HG02623 (cell line): ENCODE measurements at regions not wholly inside any gene's neighbourhood (a gene's known extent, or its start where the extent isn't known, plus 50 kb on each side); places are given as distances from the start of the nearest gene placed in this dataset.
A peak's percentile ranks its signal among the peaks of the same experiment; 100 is the strongest.
"Not testable (repeated sequence)": the region's sequence is repeated elsewhere in the genome, so short reads cannot be mapped to it uniquely, and the experiment has no call there.

Source experiments
- ATAC-seq: cut with Tn5 transposase; IDR thresholded peaks from one replicate; pipeline ENCODE4 v1.9.1; 2021; ENCODE audit warnings: moderate library complexity; ENCODE audit not compliant: unreplicated experiment

DNA sequence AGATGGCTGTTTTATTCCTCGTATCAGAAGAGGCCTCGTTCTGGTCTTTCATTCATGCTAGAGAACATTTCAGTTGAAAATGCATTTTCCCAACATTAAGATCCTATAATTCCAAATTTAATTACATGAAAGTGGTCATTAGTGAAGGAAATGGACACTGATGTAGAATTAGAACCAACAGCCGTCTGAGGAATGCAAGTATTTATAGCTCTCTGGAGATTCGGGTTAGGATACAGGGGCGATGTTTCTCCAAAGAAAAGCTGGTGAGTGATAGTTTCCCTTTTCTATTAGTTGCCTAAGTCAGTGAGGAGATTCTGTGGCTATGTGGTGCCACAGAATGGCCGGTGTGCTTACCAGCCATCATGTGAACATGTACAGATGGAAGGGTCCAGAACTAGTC lies 109.0 kb upstream of the IL12A start:
- ATAC-seq, result no peak

DNA sequence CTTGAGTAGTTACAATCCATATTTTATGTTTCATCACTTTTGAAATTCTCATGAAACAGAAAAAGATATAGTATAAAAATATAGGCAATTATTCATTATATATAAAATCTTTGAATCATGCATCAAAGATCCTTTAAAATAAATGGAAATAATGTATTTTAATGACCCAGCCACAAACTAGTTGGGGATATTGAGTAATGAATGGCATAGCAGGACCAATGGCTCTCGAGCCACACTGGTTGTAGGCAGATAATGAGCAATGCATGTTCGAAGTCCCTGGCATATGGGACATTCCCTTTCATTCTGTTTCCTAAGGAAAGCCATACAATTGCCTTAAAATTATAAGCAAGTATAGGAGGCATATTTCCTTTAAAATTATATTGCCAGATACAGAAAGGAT lies 107.4 kb upstream of the IL12A start:
- ATAC-seq, result no peak

DNA sequence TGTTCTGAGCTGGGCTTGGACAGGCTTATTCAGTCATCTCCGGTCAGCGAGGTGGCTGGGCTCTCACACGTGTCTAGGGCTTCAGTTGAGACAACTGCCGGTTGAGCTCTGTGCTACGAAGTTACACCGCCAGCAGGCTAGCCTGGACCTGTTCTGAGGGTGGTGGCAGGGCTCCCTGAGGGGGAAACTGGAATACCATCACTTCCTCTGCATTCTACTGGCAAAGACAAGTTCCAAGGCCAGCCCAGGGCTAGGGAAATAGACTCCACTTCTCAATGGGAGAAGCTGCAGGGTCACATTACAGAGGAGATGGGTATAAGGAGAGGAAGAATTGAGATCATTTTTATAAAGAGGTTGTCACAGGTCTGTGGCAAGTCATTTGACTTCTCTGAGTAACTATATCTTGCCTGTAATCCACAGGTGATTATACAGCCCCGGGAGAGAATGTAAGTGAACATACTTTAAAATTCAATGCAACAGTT lies 106.8 kb upstream of the IL12A start:
- ATAC-seq, result no peak

DNA sequence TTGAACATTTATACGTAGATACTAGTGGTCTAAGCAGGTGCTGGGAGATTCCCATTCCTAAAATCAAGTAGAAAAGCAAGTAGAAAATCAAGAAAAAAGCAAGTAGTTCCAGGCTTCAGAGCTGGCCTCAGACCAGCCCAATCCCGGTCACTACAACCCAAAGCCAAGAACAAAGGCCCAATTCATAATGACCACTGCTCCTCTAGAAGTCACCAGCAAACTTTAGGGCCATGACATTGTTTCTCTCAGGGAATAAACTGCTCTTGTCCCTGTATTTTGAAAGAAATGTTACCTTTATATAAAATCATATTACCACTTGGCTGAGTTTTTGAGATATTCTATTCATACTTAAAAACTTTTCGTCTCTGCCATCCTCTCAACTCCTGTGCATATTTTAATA lies 106.3 kb upstream of the IL12A start:
- ATAC-seq, result no peak

DNA sequence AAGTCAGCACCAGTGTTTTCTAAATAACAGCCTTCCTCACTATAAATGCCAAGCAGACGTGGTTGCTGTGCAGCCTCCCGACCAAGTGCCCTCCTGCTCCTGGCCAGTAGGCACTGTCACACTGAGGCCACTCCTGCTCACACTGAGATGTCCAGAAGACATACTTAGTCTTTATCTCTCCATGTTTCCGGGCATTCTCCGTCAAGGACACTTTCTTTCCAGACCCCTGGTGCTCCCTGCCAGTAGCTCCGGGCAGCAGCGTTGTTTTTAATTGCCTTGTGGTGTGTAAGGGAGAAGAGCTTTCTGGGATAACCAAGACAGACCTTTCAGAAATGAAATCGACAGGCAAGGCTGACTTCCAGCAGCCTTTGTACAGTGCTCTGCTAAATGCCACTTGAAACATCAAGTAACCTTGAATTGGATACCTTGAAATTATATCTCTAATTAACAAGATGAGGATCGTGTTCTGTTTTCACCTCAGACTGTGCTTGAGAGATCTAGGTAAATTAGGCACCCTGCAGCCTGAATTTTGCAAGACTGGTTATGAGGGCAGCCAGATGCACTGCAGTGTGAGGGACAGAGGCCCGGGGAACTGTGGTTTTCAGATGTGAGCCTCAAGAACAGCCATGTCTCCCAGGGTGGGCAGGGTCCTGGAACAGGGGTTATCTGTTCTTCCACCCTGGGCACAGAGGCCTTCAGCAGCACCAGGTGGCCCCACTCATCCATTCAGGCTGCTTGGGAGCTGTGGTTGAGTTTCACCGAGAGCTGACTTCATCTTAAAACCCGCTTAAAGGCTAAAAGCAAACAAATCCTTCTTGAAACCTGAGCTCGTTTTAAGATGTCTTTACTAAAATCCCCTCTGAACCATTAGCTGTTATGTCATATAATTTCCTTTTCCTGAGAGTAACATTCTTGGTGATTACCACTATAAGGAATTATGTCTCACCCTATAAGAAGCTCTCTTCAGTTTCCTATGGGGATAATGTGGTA lies 105.5 kb upstream of the IL12A start:
- ATAC-seq, result no peak

DNA sequence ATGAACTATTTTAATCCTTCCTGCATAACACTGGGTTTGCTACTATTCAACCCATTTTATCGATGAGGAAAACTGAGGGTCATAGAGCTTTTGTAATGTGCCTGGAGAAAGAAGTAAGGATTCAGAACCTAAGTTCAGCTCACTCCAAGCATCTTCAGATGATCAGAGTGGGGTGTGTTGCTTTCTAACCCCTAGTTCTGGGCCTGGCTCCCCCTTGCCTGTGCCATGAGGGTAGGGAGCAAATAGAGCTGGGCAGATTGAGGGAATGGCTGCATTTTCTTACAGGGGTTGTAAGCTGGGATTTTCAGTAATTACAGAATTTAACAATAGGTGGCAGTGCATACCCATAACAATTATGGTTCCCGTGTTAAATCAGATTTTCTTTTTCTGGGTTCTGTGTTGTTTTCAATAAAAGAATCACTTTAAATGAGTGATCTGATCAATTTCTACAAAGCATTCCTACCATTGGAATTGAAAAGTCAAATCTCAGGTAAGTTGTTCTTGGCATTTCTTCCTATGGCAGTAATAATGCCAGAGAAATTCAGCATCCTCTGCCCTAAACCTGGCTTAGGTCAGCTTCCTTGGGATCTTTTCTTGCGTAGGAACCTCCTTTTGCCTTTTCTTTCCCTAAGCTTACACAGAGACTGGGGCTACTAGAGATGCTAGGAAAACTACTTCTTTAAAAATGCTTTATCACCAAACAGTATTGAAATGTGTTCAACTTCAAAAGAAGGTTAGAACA lies 103.8 kb upstream of the IL12A start:
- ATAC-seq, result no peak

DNA sequence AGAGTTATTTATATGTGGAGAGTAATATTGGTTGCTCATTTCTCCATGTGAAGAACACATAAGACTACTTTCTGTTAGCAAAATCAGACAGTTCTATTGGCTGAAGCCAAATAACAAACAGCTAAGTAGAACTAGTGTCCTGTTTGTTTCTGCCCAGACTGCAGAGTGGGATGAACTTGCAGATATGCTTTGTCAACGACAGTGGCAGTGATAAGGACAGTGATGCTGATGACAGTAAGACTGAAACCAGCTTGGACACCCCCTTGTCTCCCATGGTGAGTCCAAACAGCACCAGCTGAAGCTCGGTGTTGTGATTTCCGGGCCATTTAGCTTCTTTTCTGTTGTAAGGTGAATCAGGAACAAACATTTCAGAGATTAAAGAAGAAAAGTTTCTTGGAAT lies 102.6 kb upstream of the IL12A start:
- ATAC-seq, result peak; percentile 59

DNA sequence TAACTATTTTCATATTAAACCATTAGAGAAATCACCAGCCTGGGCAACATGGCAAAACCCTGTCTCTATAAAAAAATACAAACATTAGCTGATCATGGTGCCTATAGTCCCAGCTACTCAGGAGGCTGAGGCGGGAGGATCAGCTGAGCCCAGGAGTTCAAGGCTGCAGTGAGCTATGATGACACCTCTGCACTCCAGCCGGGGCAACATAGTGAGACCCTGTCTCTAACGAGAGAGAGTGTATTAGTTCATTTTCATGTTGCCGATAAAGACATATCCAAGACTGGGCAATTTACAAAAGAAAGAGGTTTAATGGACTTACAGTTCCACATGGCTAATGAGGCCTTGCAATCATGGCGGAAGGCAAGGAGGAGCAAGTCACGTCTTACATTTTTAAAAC lies 102.1 kb upstream of the IL12A start:
- ATAC-seq, result not testable (repeated sequence)

DNA sequence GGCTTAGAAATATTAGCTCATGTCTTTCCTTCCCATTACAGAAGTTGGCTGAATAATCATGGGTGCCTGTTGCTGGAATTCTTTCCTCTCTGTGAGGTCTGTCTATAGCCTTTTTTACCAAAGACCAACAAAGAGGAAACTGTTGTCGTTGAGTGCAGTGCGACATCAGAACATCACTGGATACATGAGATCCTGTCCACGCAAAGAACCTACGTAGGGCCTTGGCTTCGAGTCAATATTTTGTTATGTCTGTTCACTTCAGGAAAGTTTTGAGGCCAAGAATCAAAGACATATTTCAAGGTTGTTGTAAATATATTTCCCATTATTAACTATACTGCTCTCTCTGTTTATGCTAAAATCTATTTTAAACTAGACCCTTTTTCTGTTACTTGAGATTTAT lies 101.5 kb upstream of the IL12A start:
- ATAC-seq, result no peak

DNA sequence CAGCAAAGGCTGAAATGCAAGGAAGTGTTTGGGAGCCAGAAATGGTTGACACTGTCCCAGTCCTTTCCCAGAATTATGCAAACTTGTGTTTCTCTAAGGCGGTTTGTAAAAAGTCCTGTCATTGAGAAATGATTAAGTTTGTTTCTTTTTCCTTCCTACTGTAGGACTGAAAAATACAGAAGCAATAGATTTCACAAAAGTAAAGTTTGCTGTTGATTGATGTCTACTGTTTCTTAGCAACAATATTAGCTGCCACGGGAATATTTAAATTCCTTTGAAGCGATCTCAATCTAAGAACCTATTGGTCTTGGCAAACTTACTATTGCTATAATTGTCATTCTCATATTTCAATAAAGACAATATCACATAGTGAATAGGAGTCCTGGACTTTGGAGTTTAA lies 100.7 kb upstream of the IL12A start:
- no peak for ATAC-seq

DNA sequence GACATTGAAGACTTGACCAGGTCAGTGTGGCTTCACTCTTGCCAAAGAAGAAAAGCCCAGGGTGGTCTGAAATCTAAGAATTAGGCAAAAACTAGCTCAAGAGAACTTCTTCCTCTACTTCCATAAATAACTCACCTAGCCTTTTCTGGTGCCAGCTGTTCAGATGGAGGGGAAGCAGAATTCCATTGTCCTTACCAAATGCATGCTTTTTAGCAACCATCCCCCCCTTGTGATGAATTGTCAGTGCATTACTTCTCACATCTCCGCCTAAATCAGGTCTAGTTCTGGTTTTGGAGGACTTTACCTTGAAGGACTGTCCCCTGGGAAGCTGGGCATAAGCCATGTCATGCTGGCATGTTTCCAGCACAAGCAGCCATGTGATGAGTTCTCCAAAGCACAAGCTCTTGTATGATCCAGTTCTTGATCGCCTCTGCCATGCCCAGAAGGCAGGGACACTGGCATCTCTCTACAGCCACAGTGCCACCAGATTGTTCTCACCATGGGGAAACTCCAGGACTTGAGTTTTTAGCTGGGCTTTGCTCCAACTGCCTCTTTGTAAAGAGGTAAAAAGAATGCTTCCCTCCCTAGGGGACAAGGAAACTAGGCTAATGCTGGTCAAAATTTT lies 96.4 kb upstream of the IL12A start:
- ATAC-seq, result no peak

DNA sequence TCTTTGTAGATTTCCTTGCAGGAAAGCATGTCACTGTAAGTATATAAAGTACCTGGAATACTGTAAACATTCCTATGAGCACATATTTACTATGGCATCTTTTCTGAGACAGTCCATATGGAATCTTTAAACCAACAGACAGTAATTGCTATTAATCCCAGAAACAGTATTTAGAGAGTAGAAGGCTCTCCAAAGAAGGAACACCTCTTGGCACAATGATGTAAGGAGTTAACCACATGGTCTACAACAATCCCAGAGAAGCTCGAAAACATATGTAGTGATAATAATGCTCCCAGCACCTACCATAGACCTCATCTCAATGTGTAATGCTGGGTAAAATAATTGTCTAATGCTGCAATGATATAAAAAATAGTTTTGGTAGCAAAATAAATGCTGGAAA lies 95.8 kb upstream of the IL12A start:
- no peak for ATAC-seq

DNA sequence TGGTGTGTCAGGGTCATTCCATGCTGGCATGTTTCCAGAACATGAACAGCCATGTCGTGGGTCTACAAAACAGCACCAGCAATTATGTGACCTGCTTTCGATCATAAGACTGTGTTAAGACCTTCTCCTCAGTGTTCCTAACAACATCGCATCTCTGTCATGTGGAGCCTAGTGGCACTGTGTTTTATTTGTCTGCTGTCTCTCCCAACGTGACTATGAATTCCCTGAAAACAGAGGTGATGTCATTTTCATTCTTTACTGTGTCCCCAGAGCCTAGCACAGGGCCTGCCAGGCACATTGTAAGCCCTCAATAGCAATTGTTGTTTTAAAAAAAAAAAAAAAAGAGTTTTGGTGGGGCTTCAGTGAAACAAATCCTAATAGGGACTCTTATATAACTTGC lies 94.2 kb upstream of the IL12A start:
- ATAC-seq, result no peak

DNA sequence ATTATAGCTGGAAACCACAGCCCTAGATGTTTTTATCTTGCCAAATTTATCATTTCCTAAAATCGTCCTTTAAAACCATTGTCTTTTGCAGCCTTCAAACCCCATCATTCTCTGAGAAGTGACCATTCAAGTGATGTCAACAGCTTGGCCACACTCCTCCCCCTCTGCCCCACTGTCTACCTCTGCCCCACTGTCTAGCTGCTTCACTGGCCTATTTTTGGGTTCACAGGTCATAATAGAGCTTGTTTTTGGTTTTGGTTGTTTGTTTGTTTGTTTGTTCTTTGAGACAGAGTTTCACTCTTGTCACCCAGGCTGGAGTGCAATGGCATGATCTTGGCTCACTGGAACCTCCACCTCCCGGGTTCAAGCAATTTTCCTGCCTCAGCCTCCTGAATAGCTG lies 93.2 kb upstream of the IL12A start:
- ATAC-seq, result no peak

DNA sequence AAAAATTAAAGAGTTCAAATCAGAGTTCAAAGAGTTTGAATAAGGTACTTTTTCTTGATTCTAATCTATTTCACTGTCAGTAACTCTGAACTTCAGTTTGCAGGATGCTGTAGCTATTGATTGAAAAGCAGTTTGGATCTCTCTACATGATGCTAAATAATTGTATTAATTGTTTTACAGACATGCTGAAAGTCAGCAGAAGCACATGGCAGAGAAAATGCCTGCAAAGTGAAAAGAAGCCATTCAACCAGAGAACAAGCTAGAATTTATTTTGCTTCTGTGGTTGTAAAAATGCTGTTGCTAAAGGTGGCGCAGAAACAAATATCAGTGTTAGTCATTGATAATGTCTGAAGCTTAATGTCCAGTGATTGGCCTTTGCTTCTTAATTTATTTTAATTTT lies 92.1 kb upstream of the IL12A start:
- no peak for ATAC-seq

DNA sequence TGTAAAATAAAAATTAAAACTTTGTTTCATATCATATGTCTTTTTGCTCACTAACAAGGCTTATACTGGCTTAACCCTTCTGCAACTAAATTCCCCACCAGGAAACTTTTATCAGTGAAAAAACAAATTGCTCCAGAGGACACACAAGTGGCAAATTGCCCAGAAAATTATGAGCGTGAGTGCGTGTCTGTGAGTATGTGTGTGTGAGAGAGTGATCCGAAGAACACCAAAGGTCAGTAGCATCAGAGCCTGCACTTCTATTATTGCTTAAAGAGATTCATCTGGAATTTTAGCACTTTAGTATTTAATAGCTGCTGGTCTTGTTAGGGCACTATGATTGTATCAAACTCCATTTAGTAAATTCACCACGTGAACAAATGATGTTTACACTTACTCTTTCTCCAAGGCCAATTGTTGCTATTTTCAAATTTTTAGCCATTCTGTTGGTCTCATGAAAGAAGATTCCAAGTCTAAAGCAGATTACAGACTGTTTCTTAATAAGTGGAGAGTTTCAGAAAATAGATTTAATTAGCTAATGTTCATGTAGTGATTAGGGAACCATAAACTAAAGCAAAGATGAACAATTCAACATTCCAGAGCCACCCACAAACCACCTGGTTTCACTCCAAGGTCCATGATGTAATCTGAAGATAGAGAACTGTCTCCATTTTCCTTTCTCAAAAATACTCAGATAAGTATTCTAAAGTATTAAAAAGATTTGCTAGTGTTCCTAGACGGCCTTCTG lies 91.1 kb upstream of the IL12A start:
- no peak for ATAC-seq

DNA sequence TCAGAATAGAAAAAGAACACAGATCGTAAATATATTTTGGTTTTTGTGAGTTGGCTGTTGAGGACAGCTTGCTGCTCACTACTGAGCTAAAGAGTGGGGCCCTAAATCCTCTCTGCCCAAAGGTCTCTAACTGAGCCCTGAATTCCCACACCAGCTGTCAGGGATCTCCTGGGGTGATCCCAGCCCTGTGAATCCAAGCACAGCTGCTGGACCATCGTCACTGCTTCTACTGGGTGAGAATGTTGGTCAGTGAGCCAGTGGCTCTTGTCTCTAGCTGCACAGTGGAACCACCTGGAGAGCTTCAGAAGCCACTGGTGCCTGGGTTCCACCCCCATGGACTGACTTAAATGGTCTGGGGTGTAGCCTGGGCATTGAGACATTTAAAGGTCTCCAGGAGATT lies 90.5 kb upstream of the IL12A start:
- no peak for ATAC-seq

DNA sequence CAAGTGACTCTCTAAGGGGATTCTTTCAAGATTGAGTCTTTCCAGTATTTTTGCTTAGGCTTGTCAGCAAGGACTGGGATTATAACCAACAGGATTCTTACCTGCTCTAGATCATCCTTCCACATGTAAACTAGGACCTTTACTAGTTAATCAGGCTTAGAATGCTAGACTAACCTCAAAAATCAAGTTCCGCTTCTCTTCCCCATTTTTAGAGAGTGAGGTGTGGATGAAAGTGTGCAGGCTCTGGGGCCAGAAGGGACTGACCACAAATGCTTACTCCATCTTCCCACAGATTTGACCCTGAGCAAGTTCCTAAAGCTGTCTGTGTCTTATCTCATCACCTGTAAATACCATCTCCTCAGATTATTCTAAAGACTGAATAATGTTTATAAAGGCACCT lies 89.5 kb upstream of the IL12A start:
- no peak for ATAC-seq

DNA sequence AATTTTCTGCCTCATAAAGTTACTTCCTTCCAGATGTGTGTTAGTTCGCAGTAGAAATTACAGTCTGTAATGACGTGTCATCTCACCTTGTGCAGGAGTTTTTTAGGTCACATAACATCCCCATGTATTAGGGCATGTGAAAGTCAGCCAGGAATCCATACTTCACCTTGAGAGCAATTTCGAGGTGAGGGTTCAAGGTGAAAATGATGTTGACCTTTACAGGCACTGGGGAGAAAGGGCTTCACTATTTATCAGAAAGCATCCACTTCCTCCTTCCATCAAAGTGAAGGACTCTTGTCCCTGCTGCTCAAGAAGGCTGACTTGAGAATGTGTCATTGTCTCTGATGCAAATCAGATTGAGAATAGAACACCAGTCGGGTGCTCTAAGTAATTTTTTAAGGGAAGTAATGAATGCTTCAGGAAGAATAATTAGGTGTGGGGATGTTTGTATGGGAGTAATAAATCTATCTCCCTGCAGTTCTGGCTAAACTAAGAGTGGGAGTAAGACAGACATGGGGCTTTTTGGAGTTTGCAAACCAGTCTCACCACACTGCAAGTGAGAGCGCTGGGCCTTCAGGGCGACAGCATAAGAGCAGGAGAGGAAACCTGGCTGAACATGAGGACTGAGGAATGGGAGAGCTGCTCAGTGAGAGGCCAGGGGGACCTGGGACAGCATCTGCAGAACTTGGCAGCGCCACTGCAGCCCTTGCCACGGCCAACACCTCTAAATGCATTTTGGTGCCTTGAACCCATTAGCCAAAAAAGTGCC lies 85.9 kb upstream of the IL12A start:
- peak; percentile 51 for ATAC-seq

DNA sequence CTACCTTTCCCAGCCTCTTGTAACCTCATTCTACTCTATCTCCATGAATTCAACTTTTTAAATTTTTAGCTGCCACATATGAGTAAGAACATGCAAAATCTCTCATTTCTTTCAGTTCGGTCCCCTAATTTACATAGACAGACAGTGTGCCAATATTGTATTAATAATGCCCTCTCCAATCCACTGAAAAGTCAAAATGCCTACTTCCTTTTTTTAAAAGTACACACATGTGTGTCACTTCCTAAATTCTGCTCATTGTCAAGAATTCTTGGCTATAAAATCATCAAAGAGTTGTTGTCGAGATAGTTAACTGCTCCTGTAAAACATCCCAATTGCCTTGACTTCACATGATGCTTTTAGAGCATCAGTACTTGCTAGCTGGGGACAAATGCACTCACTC lies 84.2 kb upstream of the IL12A start:
- ATAC-seq, result no peak
